Adrenal gland (tissue), 5 donors: ENCODE measurements at regions not wholly inside any gene's neighbourhood (a gene's known extent, or its start where the extent isn't known, plus 50 kb on each side); places are given as distances from the start of the nearest gene placed in this dataset.

Experiments
- CTCF ChIP-seq, 6 experiments: fragments of 450-650 bp in 4 of 6; fragments of 200-600 bp in 2 of 6; sonication (generic) in 1 of 6; IDR thresholded peaks; 1 replicate in 5 of 6; 2 replicates in 1 of 6; pipeline versions ENCODE4 v1.5.1 to v1.8.0; 2016 to 2021; ENCODE audit warnings: antibody characterized with exemption in 6 of 6, mild to moderate bottlenecking in 2 of 6, moderate library complexity in 1 of 6
- POLR2A ChIP-seq, 2 donors: fragments of 450-650 bp; IDR thresholded peaks; one replicate each; pipeline ENCODE4 v1.6.1; 2017; ENCODE audit warnings: antibody characterized with exemption in 2 of 2, mild to moderate bottlenecking in 2 of 2, moderate library complexity in 1 of 2
- donor health status: DM: no; HTN: no; CAD: no.

- TF ChIP-seq CTCF (IDR thresholded peaks at IDR 0.05) (no peak), POLR2A (IDR thresholded peaks at IDR 0.05) (no peak)
These were observed 412.7 kb downstream of the CDH10 start for GRCh38 chr5:24232041-24232440.
